MM.1S (cell line): ENCODE measurements at regions not wholly inside any gene's neighbourhood (a gene's known extent, or its start where the extent isn't known, plus 50 kb on each side); places are given as distances from the start of the nearest gene placed in this dataset.

Experiments
- DNase-seq: peaks from one replicate; pipeline ENCODE4 v3.0.0-alpha.2; 2015
- H2AFZ ChIP-seq: fragments of 300-600 bp; sonication (generic); 2 replicates; pipeline ENCODE4 v1.6.0; 2016; ENCODE audit warnings: antibody characterized with exemption, low read length
- H3F3A ChIP-seq: fragments of 300-600 bp; sonication (generic); 2 replicates; pipeline ENCODE4 v1.6.1; 2016; ENCODE audit warnings: mild to moderate bottlenecking, antibody characterized with exemption, low read length, moderate library complexity, mixed read lengths; ENCODE audit not compliant: insufficient read depth
- H3K27ac ChIP-seq: fragments of 300-600 bp; sonication (generic); 2 replicates; pipeline ENCODE4 v1.5.1; 2016; ENCODE audit warnings: mild to moderate bottlenecking, low read length
- H3K27me3 ChIP-seq: fragments of 300-600 bp; sonication (generic); replicated peaks from 2 replicates; pipeline ENCODE4 v1.6.0; 2016; ENCODE audit warnings: low read length; ENCODE audit not compliant: insufficient read depth
- H3K36me3 ChIP-seq: fragments of 300-600 bp; sonication (generic); replicated peaks from 2 replicates; pipeline ENCODE4 v1.6.1; 2016; ENCODE audit warnings: mild to moderate bottlenecking, low read length, mixed read lengths; ENCODE audit not compliant: insufficient read depth
- H3K4me1 ChIP-seq: fragments of 300-600 bp; sonication (generic); 2 replicates; pipeline ENCODE4 v1.6.1; 2016; ENCODE audit warnings: low read length, mixed read lengths
- H3K4me2 ChIP-seq: fragments of 300-600 bp; sonication (generic); 2 replicates; pipeline ENCODE4 v1.6.0; 2016; ENCODE audit warnings: low read depth, low read length
- H3K4me3 ChIP-seq: fragments of 300-600 bp; sonication (generic); 2 replicates; pipeline ENCODE4 v1.5.1; 2016; ENCODE audit warnings: low read length, mixed read lengths
- H3K79me2 ChIP-seq: fragments of 300-600 bp; sonication (generic); 2 replicates; pipeline ENCODE4 v1.6.1; 2016; ENCODE audit warnings: mixed run types, low read length, mixed read lengths
- H3K9ac ChIP-seq: fragments of 300-600 bp; sonication (generic); 2 replicates; pipeline ENCODE4 v1.6.1; 2016; ENCODE audit warnings: low read length, mixed read lengths
- H3K9me2 ChIP-seq: fragments of 300-600 bp; sonication (generic); replicated peaks from 2 replicates; pipeline ENCODE4 v1.6.1; 2016; ENCODE audit warnings: mild to moderate bottlenecking, low read length, mixed read lengths; ENCODE audit not compliant: insufficient read depth
- H3K9me3 ChIP-seq: fragments of 300-600 bp; sonication (generic); replicated peaks from 2 replicates; pipeline ENCODE4 v1.6.1; 2016; ENCODE audit warnings: mild to moderate bottlenecking, low read length, mixed read lengths; ENCODE audit not compliant: insufficient read depth
- H4K20me1 ChIP-seq: fragments of 300-600 bp; sonication (generic); 2 replicates; pipeline ENCODE4 v1.6.1; 2016; ENCODE audit warnings: mild to moderate bottlenecking, low read length, moderate library complexity, mixed read lengths; ENCODE audit not compliant: insufficient read depth
- EZH2 ChIP-seq: fragments of 300-600 bp; sonication (generic); optimal IDR thresholded peaks from 2 replicates; pipeline ENCODE3; 2017; ENCODE audit warnings: low read depth, mild to moderate bottlenecking, antibody characterized with exemption, low read length, mixed read lengths
- EZH2phosphoT487 ChIP-seq: fragments of 300-600 bp; sonication (generic); IDR thresholded peaks from 2 replicates; pipeline ENCODE4 v1.6.1; 2018; ENCODE audit warnings: antibody characterized with exemption, low read length
- TF ChIP-seq, protein P1 (sequence below): fragments of 300-600 bp; sonication (generic); IDR thresholded peaks from 2 replicates; pipeline ENCODE4 v1.5.1; 2016; ENCODE audit warnings: antibody characterized with exemption, low read length, mixed read lengths

DNA sequence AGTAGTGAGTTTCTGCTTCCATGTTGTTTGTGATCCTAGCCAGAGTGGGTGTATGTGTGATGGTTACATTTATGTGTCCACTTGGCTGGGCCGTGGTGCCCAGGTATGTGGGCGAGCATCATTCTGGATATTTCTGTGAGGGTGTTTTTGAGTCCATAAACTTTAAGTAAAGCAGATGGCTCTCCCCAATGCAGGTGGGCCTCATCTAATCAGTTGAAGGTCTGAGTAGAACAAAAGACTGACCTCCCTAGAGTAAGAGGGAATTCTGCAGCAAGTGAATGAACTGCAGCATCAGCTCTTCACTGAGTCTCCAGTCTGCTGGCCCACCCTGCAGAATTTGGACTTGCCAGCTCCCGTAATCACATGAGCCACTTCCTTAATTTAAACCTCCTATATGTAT is 571.9 kb downstream of the ACTR3B start:
- Histone ChIP-seq H2AFZ (no peak overlapping the region), H3K9me3 (no peaks in the 10 kb centered on the region), H3K9me2 (no peaks in the 10 kb centered on the region), H3K4me1 (no peaks in the 10 kb centered on the region), H3K79me2 (no peaks in the 10 kb centered on the region), H4K20me1 (no peaks in the 10 kb centered on the region), H3K4me2 (no peak overlapping the region), H3K27me3 (no peaks in the 10 kb centered on the region), H3K9ac (no peak overlapping the region), H3K4me3 (no peak overlapping the region), H3K27ac (no peak overlapping the region), H3F3A (no peaks in the 10 kb centered on the region), H3K36me3 (no peaks in the 10 kb centered on the region)
- DNase-seq, result no peak
- TF ChIP-seq, protein P1, sequence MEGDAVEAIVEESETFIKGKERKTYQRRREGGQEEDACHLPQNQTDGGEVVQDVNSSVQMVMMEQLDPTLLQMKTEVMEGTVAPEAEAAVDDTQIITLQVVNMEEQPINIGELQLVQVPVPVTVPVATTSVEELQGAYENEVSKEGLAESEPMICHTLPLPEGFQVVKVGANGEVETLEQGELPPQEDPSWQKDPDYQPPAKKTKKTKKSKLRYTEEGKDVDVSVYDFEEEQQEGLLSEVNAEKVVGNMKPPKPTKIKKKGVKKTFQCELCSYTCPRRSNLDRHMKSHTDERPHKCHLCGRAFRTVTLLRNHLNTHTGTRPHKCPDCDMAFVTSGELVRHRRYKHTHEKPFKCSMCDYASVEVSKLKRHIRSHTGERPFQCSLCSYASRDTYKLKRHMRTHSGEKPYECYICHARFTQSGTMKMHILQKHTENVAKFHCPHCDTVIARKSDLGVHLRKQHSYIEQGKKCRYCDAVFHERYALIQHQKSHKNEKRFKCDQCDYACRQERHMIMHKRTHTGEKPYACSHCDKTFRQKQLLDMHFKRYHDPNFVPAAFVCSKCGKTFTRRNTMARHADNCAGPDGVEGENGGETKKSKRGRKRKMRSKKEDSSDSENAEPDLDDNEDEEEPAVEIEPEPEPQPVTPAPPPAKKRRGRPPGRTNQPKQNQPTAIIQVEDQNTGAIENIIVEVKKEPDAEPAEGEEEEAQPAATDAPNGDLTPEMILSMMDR, result no peak
- TF ChIP-seq EZH2phosphoT487 (no peak), EZH2 (no peak)

DNA sequence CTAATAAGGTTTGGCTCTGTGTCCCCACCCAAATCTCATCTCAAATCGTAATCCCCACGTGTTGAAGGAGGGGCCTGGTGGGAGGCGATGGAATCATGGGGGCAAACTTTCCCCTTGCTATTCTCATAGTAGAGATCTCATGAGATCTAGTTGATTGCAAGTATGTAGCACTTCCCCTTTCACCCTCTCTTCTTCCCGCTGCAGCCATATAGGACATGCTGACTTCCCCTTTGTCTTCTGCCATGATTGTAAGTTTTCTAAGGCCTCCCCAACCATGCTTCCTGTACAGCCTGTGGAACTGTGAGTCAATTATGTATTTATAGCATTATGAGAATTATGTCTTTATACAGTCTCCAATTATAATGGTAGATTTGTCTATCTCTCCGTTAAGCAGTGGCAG is 594.5 kb downstream of the ACTR3B start:
- H3K27me3 ChIP-seq, result no peaks in the 10 kb centered on the region
- 0 out of 2 replicates have a peak, but pooled peaks cover 4% of the 10 kb centered on the region for H3K9me2 ChIP-seq
- H4K20me1 ChIP-seq, result no peaks in the 10 kb centered on the region
- DNase-seq, result no peak
- H3K9ac ChIP-seq, result no peak overlapping the region
- no peaks in the 10 kb centered on the region for H3K4me1 ChIP-seq
- H3K4me2 ChIP-seq, result no peak overlapping the region
- H3K9me3 ChIP-seq, result no peaks in the 10 kb centered on the region
- TF ChIP-seq, protein P1, result no peak
- no peaks in the 10 kb centered on the region for H3F3A ChIP-seq
- H2AFZ ChIP-seq, result no peak overlapping the region
- H3K36me3 ChIP-seq, result no peaks in the 10 kb centered on the region
- no peaks in the 10 kb centered on the region for H3K79me2 ChIP-seq
- H3K4me3 ChIP-seq, result no peak overlapping the region
- H3K27ac ChIP-seq, result no peak overlapping the region

DNA sequence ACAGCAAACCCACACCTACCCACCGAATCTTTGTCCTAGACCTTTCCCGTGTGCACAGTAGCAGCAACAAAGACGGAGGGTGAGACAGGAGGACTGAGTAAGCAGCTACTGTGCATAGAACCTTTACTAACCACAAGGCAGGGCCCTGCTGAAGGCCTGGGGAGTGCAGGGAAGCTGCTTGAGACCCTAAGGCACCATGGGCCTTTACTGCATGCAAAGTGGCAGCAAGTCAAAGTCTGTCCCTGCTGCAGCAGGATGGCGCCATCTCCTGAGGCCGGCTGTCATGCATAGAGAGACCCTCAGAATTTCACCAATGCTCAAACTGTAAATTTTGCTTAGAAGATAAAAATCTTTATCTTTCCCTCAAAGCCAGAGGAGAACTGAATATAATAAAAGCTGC is 610.5 kb downstream of the ACTR3B start:
- TF ChIP-seq, protein P1, result no peak
- TF ChIP-seq EZH2phosphoT487, result no peak
- no peak for TF ChIP-seq EZH2
- no peak overlapping the region for H3K9ac ChIP-seq
- H3K4me2 ChIP-seq, result no peak overlapping the region

More for the DNA sequence above, 610.5 kb downstream of the ACTR3B start:
- H2AFZ ChIP-seq, result no peak overlapping the region
- no peak overlapping the region for H3K4me3 ChIP-seq
- H4K20me1 ChIP-seq, result no peaks in the 10 kb centered on the region
- no peaks in the 10 kb centered on the region for H3F3A ChIP-seq
- no peaks in the 10 kb centered on the region for H3K9me2 ChIP-seq
- no peak overlapping the region for H3K27ac ChIP-seq
- no peaks in the 10 kb centered on the region for H3K4me1 ChIP-seq
- H3K27me3 ChIP-seq, result no peaks in the 10 kb centered on the region
- H3K9me3 ChIP-seq, result no peaks in the 10 kb centered on the region
- no peaks in the 10 kb centered on the region for H3K79me2 ChIP-seq
- H3K36me3 ChIP-seq, result no peaks in the 10 kb centered on the region
- no peak for DNase-seq
